T1000 (cell line): ENCODE measurements at regions not wholly inside any gene's neighbourhood (a gene's known extent, or its start where the extent isn't known, plus 50 kb on each side); places are given as distances from the start of the nearest gene placed in this dataset.
"Not testable (repeated sequence)": the region's sequence is repeated elsewhere in the genome, so short reads cannot be mapped to it uniquely, and the experiment has no call there.

Source experiments
- DNase-seq: peaks from one replicate; lab custom pipeline; 2025; ENCODE audit warnings: mixed read lengths; lab: John Stamatoyannopoulos, UW

GRCh38 chr14:106703651-106704050 is 1177.3 kb downstream of the TMEM121 start:
- not testable (repeated sequence) for DNase-seq

DNA sequence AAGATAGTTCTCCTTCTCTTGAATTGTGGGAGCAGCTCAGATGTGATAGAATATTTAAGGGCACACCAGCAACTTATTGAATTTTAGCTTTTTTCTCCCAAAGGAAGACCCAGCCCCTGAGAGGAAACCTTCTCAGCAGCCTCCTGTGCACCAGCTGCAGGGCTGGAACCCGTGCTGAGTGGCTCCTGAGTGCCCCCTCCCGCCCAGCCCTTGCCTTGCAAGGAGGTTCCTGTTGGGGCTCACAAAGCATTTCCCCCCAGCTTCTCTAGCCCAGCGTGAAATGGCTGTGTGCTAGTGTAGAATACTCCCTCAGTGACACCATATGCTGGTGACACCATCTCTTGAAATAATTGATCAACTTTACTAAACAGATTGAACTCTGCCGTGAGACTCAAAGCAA is 1180.1 kb downstream of the TMEM121 start:
- not testable (repeated sequence) for DNase-seq

DNA sequence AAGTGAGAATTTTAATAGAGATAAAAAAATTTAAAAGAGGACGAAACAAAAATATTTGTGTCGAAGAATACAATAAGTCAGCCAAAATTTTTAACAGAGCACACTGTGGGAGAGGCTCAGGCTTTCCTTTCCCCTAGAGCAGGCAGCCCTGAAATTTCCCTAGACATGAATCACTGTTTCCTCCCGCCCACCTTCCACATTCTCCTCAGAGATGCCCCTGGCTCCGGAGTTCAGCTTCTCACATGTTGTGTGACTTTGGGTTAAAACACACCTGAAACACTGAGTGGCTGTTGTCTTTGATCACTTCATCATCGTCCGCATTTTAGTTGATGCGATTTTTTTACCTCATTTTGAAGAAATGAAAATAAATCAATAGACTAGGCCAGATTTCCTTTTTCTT is 1183.8 kb downstream of the TMEM121 start:
- DNase-seq = not testable (repeated sequence)

DNA sequence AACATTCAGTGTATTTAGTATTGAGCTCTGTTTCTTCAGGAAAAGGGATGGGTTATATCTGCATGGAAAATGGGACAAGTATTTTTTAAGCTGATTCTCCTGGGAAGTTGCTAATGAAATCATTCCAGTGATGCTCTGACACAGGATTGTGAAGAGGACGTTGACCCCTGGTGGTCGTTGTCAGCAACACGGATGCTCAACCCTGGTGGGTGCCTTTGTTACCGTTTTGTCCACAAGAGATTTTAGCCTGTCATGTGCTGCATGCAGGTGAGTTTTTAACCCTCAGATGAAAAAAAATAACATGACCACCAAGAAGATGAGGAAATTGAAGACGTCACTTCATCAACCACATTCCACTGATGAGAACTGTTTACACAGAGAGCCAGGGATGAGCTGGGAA is 1186.1 kb downstream of the TMEM121 start:
- not testable (repeated sequence) for DNase-seq

DNA sequence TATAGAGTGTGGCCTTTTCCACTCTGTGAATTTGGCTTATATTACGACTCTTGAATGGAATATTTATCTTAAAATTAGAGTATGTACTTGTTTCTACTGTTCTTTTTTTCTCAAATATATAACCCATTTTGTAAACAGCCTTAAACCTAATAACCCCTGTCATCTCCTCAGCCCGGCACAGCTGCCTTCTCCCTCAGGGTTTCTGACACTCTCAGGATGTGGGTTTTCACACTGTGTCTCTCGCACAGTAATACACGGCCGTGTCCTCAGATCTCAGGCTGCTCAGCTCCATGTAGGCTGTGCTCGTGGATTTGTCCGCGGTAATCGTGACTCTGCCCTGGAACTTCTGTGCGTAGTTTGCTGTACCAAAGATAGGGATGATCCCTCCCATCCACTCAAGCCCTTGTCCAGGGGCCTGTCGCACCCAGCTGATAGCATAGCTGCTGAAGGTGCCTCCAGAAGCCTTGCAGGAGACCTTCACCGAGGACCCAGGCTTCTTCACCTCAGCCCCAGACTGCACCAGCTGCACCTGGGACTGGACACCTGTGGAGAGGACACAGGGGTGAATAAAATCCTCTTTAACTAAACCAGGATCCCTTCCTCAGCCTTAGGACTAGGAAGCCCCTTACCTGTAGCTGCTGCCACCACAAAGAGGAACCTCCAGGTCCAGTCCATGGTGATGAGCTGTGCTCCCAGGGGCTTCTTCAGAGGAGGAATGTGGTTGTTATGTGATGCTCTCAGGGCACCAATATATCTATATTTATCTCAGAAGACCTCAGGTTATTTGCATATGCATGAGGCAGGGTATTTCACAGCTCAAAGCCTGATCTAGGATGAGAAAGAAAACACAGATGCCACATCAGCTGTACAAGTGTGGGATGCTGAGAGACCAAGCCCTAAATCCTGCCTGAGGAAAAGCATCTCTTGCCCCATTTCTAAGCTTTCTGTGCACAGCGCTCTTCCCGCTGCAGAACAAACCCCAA is 1188.4 kb downstream of the TMEM121 start:
- not testable (repeated sequence) for DNase-seq

DNA sequence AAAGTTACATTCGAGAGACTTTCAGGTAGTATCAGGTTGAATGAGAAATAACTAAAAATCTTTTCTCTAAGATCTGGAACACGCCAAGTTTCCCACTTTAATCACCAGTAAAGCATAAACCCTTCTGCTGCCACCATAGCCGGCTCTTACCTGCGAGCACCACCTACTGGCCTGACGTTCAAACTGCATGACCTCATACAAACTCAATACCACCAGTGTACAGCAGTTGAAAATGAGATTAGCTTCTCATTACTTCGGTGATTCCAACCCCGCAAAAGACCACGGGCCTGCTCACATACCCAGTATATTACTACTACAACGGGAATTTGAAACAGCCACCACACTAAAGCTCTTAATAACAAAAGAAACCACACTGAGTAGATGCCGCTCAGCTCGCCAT is 1191.2 kb downstream of the TMEM121 start:
- not testable (repeated sequence) for DNase-seq

GRCh38 chr14:106719880-106720279 is 1193.5 kb downstream of the TMEM121 start:
- not testable (repeated sequence) for DNase-seq

DNA sequence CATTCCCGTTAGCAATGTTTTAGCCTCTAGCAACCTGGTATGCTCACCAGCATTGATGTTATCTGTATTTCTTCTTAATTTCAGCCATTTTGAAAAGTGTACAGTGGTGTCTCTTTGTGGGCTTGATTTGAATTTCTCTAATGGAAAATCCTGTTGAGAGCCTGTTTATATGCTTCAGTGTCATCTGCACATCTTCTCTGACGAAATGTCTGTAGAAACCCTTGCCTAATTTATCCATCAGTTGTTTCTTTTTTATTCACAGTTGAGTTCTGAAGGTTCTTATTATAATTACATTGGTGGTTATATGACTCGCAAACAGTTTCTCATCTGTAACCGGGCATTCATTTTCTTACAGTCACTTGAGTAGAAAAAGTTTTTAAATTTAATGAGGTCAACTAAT is 1195.5 kb downstream of the TMEM121 start:
- not testable (repeated sequence) for DNase-seq

DNA sequence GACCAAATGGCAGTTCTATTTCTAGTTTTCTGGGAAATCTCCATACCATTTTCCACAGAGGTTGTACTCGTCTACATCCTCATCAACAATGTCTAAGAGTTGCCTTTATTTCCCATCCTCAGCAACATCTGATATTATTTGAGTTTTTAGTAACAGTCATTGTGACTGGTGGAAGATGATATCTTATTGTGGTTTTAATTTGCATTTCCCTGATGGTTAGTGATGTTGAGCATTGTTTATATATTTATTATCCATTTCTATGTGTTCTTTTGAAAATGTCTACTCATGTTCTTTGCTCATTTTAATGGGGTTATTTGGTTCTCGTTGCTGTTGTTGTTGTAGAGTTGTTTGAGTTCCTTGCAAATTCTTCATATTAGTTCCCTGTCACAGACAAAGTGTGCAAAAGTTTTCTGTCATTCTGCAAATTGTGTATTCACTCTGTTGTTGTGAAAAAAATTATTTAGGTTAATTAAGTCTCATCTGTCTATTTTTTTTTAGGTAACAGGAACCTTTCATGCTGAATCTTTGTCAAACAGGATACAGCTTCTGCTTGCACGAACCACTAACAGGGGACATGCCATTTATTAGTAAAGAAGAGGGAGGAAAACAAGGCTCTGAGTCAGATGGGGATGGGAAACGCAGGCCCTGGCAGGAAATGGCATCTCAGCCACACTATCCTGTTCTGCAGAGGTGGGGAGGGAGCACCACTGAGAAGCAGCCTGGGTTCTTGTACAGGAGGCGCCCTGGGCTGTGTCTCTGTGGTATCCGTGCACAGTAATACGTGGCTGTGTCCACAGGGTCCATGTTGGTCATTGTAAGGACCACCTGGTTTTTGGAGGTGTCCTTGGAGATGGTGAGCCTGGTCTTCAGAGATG is 1196.7 kb downstream of the TMEM121 start:
- DNase-seq = not testable (repeated sequence)

DNA sequence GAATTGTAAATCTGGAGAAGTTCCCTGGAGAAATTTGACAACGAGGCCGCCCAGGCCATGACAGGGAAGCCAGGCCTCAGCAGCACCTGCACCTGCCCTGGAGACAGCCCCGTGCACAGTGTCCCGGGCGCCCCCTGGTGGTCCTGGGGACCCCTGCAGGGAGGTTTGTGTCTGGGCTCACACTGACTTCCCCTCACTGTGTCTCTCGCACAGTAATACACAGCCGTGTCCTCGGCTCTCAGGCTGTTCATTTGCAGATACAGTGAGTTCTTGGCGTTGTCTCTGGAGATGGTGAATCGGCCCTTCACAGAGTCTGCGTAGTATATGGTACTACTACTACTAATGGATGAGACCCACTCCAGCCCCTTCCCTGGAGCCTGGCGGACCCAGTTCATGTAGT is 1201.6 kb downstream of the TMEM121 start:
- DNase-seq = not testable (repeated sequence)

- no peak for DNase-seq
These were observed 1202.2 kb downstream of the TMEM121 start for GRCh38 chr14:106728611-106729010.

DNA sequence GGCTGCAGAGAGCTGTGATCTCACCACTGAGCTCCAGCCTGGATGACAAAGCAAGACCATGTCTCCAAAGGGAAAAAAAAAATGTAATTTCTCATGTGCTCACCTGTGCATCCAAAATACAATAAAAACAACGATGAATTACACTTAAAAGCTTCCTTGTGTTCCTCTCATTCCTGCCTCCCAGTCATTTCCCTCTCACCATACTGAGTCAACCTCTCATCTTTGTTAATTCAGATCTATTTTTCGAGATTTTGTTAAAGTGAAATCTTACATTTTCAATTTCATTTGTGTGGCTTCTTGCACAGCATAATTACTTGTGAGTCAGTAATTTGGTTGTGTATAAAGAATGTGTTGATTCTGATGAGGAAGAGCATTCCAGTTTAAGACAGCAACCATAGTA is 1203.2 kb downstream of the TMEM121 start:
- DNase-seq = no peak

- no peak for DNase-seq
These were observed 1207.4 kb downstream of the TMEM121 start for GRCh38 chr14:106733771-106734170.

DNA sequence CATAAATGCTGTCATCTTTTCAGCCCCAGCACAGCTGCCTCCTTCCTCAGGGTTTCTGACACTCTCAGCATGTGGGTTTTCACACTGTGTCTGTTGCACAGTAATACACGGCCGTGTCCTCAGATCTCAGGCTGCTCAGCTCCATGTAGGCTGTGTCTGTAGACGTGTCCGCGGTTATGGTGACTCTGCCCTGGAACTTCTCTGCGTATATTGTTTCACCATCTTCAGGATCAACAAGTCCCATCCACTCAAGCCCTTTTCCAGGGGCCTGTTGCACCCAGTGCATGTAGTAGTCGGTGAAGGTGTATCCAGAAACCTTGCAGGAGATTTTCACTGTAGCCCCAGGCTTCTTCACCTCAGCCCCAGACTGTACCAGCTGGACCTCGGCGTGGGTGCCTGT is 1210.6 kb downstream of the TMEM121 start:
- no peak for DNase-seq

DNA sequence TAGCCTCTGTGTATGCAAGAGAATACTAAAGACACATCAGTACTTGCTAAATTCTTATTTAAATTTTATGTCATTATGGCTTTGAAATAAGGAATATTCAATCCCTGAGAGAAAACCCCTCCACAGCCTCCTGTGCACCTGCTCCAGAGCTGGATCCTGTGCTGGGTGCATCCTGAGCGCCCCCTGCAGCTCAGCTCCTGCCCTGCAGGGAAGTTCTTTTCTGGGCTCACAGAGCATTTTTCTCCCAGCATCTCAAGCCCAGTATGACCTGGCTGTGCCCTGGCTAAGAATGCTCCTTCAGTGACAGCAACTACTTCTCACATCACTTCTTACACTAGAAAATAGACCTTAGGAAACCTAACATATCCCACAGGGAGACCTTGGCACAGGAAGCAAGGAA is 1211.7 kb downstream of the TMEM121 start:
- DNase-seq = no peak

- DNase-seq = not testable (repeated sequence)
These were observed 1212.3 kb downstream of the TMEM121 start for GRCh38 chr14:106738598-106739258.

DNA sequence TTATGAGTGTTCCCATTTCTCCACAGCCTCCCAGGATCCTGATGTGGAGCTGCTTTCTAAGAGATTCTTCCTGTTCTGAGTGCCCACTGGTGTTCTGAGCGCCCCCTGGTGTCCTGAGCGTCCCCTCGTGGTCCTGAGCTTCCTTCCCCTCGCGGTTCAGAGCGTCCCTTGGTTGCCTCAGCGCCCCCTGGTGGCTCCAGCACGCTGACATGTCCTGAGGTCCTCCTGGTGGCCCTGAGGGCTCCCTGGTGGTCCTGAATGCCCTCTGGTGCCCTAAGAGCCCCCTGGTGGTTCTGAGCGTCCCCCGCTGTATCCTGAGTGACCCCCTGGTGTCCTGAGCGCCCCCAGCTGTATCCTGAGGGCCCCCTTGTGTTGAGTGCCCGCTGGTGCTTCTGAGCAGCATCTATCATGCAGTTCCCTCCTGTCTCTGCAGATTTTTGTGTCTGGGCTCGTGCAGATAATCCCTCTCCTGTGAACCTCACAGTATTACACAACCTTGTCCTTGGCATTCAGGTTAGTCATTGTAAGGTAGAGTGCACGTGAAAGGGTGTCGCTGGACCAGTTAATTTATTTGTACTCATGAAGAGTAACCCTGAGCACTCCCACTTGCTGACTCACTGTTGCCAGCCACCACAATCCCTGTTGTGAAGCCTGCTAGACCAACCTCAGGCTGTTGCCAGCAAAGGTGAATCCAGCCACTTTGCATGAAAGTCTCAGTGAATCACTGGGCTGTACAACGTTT is 1214.9 kb downstream of the TMEM121 start:
- DNase-seq = not testable (repeated sequence)

- not testable (repeated sequence) for DNase-seq
These were observed 1218.8 kb downstream of the TMEM121 start for GRCh38 chr14:106745016-106745767.

DNA sequence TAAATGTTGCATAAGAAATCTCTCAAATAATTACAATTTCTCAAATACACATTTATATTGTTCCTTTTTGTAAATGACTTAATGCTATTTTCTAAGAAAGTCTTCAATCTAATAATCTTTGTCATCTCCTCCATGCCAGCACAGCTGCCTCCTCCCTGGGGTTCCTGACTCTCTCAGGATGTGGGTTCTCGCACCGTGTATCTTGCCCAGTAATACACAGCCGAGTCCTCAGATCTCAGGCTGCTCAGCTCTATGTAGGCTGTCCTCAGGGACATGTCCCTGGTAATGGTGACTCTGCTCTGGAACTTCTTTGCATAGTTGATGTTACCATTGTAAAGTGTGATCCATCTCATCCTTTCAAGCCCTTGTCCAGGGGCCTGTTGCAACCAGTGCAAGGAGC is 1223.7 kb downstream of the TMEM121 start:
- DNase-seq = not testable (repeated sequence)

- DNase-seq = not testable (repeated sequence)
These were observed 1227.4 kb downstream of the TMEM121 start for GRCh38 chr14:106753751-106754150.
